ENCODE measurements at regions not wholly inside any gene's neighbourhood (a gene's known extent, or its start where the extent isn't known, plus 50 kb on each side); places are given as distances from the start of the nearest gene placed in this dataset.

GRCh38 chr20:48283470-48284110, 498.3 kb upstream of the SULF2 start (continued):
- no peak for TF ChIP-seq SUZ12 (IDR thresholded peaks at IDR 0.05; ENCODE audit: low read depth, low read length)
- TF ChIP-seq JUND (CRISPR knock-in tag; IDR thresholded peaks at IDR 0.05): no peak
- no peak for TF ChIP-seq CEBPB (IDR thresholded peaks at IDR 0.05; ENCODE audit: borderline replicate concordance, low read depth, low read length)
- TF ChIP-seq, protein P1, sequence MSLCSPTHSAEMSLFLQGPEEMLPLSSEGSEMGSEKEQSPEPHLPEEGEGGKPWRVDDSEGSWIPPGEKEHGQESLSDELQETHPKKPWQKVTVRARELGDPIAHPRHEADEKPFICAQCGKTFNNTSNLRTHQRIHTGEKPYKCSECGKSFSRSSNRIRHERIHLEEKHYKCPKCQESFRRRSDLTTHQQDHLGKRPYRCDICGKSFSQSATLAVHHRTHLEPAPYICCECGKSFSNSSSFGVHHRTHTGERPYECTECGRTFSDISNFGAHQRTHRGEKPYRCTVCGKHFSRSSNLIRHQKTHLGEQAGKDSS (CRISPR knock-in tag; IDR thresholded peaks at IDR 0.05; ENCODE audit: borderline replicate concordance, low read depth): peak; percentile 34; the same call in 1 of the 2 replicates
- TF ChIP-seq MTERF4 (CRISPR knock-in tag; IDR thresholded peaks at IDR 0.05): 0 out of 2 replicates have a peak, but pooled peaks have one; percentile 48
- no peak for TF ChIP-seq AGO2 (optimal IDR thresholded peaks at IDR 0.05; ENCODE audit: low read depth, low read length)
- no peak for TF ChIP-seq HDAC6 (IDR thresholded peaks at IDR 0.05; ENCODE audit: low read depth, low read length)
- TF ChIP-seq, protein P2, sequence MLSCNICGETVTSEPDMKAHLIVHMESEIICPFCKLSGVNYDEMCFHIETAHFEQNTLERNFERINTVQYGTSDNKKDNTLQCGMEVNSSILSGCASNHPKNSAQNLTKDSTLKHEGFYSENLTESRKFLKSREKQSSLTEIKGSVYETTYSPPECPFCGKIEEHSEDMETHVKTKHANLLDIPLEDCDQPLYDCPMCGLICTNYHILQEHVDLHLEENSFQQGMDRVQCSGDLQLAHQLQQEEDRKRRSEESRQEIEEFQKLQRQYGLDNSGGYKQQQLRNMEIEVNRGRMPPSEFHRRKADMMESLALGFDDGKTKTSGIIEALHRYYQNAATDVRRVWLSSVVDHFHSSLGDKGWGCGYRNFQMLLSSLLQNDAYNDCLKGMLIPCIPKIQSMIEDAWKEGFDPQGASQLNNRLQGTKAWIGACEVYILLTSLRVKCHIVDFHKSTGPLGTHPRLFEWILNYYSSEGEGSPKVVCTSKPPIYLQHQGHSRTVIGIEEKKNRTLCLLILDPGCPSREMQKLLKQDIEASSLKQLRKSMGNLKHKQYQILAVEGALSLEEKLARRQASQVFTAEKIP (CRISPR knock-in tag; IDR thresholded peaks at IDR 0.05; ENCODE audit: borderline replicate concordance): no peak
- TF ChIP-seq, protein P3, sequence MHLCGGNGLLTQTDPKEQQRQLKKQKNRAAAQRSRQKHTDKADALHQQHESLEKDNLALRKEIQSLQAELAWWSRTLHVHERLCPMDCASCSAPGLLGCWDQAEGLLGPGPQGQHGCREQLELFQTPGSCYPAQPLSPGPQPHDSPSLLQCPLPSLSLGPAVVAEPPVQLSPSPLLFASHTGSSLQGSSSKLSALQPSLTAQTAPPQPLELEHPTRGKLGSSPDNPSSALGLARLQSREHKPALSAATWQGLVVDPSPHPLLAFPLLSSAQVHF (CRISPR knock-in tag; IDR thresholded peaks at IDR 0.05): peak; percentile 86
- peak; percentile 71; the same call in 1 of the 2 replicates for TF ChIP-seq ARNT2 (CRISPR knock-in tag; IDR thresholded peaks at IDR 0.05; ENCODE audit: low read depth)
- TF ChIP-seq, protein P4, sequence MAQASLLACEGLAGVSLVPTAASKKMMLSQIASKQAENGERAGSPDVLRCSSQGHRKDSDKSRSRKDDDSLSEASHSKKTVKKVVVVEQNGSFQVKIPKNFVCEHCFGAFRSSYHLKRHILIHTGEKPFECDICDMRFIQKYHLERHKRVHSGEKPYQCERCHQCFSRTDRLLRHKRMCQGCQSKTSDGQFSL (CRISPR knock-in tag; IDR thresholded peaks at IDR 0.05): no peak
- no peak for TF ChIP-seq SNAPC4 (CRISPR knock-in tag; IDR thresholded peaks at IDR 0.05)
- TF ChIP-seq HOXA3 (CRISPR knock-in tag; IDR thresholded peaks at IDR 0.05): peak; percentile 49; the same call in 1 of the 2 replicates
- peak; percentile 46; the same call in 1 of the 2 replicates for TF ChIP-seq MIER3 (CRISPR knock-in tag; IDR thresholded peaks at IDR 0.05; ENCODE audit: borderline replicate concordance)
- no peak; the same call in 1 of the 2 replicates for TF ChIP-seq GRHL1 (CRISPR knock-in tag; conservative IDR thresholded peaks at IDR 0.05)
- TF ChIP-seq, protein P5, sequence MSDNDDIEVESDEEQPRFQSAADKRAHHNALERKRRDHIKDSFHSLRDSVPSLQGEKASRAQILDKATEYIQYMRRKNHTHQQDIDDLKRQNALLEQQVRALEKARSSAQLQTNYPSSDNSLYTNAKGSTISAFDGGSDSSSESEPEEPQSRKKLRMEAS (IDR thresholded peaks at IDR 0.05): peak; percentile 97
- no peak for TF ChIP-seq ZFP82 (CRISPR knock-in tag; IDR thresholded peaks at IDR 0.05; ENCODE audit: borderline replicate concordance)
